ENCODE measurements at regions not wholly inside any gene's neighbourhood (a gene's known extent, or its start where the extent isn't known, plus 50 kb on each side); places are given as distances from the start of the nearest gene placed in this dataset.
A peak's percentile ranks its signal among the peaks of the same experiment; 100 is the strongest.
"Not testable (repeated sequence)": the region's sequence is repeated elsewhere in the genome, so short reads cannot be mapped to it uniquely, and the experiment has no call there.

DNA sequence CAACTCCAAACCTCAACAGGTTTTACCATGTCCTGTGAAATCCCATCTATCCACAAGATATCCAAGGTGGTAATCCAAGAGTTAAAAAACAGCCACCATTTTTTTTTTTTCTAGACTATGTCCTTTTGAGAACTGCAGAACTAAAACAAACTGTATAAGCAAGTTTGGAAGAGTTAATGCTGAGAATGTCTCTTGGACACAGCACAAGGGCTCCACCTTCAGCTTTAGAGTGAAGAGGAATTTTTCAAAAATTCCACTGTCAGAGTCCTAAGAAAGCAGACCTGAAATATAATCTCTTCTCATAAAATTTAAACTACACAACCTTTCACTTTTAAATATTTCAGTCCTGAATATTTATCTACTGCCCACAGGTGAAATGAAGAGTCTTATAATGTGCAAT is 167.8 kb upstream of the CCNG1 start:
- DNase-seq (ENCODE audit: low read depth in 2 of 2) = no peak

DNA sequence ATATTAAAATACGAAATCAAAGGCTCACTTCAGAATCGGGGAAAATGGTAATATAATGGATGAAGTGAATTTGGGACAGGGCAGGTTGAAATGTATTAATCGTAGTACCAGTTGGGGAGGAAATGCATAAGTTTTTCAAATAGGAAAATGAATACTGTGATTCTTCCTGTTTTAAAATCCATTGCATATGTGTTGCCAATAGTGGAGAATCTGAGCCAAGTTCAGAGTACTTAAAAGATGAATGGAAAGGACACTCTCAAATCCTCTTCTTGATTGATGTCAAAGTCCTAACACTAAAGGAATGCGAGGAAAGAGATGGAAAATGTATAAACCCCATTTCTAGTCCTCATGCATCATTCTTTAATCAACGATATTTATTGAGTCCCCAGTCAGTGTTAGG is 160.9 kb upstream of the CCNG1 start:
- no peak for DNase-seq (ENCODE audit: low read depth in 2 of 2)

DNA sequence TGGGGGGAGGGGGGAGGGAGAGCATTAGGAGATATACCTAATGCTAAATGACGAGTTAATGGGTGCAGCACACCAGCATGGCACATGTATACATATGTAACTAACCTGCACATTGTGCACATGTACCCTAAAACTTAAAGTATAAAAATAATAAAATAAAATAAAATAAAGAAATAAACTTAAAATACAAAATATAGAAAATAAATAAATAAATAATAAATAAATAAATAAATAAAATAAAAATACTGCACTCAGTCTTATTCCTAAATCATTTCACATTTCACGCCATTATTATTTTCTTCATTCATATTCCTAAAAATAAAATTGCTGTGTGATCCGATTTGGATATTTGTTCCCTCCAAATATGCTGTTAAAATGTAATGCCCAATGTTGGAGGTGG is 156.5 kb upstream of the CCNG1 start:
- DNase-seq (ENCODE audit: low read depth in 2 of 2) = not testable (repeated sequence)

DNA sequence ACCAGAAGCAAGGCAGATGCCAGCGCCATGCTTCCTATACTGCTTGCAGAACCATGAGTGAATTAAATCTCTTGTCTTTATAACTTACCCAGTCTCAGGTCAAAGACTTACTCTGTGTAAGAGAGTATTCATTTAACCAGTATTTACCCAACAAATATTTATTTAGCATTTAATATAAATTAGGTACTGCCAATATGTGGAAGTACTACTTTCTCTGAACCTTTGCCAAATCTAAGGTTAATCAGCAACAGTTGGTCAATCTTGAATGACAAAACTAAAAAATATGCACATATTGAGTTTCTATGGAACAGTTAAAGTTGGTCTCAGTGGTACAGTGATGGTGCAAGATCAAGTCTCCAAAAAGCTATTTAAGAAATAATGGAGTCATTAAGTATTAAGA is 155.9 kb upstream of the CCNG1 start:
- DNase-seq (ENCODE audit: low read depth in 2 of 2) = no peak

DNA sequence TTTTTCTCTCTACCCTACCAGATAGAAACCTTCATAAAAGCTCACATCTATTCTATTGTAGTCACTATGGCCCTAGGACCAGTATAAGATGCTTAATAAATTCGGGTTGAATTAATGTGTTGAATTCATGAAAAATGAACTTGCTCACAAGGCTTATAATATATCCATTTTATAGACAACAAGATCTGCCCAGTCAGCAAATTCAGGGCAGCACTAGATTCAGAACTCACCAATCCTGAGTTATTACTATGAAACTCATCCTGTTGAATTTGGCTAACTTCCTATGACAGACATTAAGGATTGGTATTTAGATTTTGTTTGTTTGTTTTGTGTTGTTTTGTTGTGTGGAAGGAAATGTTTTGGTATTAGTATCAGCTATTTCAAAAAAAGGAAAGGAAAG is 143.6 kb upstream of the CCNG1 start:
- no peak for DNase-seq (ENCODE audit: low read depth in 2 of 2)

DNA sequence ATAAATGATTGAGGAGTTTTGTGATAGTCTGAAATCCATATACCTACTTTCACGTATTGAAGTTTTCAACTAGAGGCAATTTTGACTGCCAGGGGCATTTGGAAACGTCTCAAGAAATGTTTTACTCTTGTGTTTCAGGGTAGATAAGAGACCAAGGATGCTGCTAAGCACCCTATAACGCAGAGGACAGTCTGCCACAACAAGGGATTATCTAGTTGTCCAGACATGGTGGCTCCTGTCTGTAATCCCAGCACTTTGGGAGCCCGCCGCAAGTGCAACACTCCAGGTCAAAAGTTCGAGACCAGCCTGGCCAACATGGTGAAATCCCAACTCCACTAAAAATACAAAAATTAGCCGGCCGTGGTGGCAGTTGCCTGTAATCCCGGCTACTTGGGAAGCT is 133.7 kb upstream of the CCNG1 start:
- DNase-seq (ENCODE audit: low read depth in 2 of 2) = no peak

DNA sequence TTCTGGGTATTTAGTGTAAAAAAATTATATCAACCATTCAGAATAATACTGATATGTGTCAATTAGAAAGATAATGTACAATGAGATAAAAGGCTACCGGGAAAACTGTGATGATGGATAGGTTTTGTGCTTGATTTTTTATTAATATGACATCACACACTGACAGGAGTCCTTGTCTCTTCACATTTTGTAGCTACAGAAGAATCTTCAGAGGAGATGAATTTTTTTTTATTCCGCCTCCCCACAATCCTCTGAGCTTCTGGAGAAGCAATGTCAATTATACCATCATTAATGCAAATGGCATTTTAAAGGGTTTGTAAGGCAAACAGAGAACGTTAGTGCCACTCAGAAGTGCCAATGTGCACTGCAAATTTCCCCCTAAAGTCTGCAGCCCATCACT is 131.7 kb upstream of the CCNG1 start:
- DNase-seq (ENCODE audit: low read depth in 2 of 2) = no peak

DNA sequence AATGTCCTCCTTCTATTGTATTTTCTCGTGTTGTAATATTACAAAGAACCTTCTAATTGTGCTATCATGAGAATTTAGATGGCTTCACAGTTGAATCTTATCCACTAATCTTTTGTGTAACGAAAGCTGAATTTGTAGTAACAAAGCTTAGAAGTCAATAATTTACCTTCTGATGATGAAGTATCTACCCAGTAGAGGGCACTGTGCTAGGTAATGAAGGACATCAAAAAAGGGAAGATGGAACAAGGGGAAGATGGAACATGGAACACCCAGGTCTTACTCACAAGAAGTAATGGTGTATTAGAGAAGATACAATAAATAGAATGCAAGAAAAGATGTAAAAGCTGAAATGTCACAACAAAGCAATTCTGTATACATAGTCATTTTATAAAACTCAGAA is 131.0 kb upstream of the CCNG1 start:
- no peak for DNase-seq (ENCODE audit: low read depth in 2 of 2)

DNA sequence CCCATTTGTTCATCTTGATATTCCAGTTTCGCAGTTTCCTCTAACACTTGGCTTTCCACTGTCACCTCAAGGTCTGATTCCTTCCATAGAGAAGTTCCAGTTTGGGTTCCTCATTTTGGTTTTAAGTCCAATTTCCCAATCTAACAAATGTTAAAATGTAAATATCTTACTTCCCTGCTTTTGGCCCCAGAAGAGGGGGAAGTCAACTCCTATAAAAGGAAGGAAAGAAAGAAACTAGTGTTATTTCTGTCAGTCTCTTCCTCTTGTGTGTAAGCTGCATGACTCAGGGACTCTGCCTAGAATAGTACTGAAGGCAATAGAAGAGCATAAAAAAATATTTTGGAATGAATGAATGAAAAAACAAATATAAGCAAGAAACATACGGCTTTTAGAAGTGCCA is 127.5 kb upstream of the CCNG1 start:
- no peak for DNase-seq (ENCODE audit: low read depth in 2 of 2)

DNA sequence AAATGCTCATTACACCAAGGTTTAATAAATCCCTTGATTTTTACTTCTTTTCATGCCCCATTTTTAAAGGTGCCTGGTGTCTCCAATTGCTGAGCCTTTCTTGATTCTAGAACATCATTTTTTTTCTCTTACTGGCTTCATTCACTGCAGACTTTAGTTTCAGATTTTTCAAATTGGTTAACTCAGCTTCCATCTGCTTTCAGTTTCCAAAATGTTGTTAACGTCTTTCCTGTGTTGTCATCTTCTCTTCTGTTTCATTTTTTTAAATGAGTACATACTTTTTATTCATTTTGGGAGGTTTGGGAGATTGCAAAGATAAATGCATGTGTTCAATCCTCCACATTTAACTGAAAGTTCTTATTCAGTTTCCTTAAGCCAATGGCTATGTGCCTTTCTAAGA is 126.4 kb upstream of the CCNG1 start:
- no peak for DNase-seq (ENCODE audit: low read depth in 2 of 2)

DNA sequence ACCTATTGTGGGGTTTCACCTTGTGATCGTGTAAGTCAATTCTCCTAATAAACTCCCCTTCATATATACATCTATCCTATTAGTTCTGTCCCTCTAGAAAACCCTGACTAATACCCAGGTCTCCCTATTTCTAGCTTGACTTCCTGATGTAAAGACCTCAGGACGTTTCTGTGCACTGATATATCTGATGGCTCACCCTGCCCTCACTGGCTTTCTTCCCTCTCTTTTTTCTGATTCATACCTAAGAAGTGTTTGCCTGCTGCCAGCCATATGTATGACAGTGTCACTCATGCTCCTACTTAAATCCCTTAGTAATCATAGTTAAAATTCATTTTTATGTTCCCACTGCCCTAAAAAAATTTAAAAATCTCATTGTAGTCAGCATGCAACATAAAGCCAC is 124.8 kb upstream of the CCNG1 start:
- no peak for DNase-seq (ENCODE audit: low read depth in 2 of 2)

DNA sequence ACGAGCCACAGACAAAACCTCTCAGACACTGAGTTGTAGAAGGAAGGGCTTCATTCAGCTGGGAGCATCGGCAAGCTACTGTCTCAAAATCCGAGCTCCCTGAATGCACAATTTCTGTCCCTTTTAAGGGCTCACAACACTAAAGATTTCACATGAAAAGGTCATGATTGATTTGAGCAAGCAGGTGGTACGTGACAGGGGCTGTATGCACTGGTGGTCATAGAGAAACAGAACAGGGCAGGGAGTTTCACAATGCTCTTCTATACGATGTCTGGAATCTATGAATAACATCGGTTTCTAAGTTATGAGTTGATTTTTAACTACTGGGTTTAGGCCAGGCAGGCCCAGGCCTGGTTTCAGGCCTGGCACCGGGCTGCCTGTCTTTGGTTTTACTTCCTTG is 124.3 kb upstream of the CCNG1 start:
- DNase-seq (ENCODE audit: low read depth in 2 of 2) = not testable (repeated sequence)

DNA sequence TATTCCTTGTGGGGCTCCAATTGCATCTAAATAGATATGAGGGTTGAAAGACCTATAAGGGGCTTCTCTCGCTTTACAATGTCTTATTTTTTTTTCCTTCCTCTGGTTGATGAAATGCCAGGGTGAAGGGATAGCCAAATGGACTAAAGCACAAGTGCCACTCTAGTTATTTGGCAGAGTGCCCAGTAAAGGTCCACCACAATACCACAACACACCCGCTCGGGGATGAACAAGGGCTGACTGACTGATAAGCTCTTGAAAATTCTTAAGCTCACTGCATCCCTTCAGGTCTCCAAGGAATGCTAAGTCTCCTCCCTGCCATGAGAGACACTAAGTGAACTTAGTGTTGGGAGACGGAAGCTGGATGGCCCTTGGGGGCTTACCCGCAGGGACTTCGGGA is 121.0 kb upstream of the CCNG1 start:
- not testable (repeated sequence) for DNase-seq (ENCODE audit: low read depth in 2 of 2)

DNA sequence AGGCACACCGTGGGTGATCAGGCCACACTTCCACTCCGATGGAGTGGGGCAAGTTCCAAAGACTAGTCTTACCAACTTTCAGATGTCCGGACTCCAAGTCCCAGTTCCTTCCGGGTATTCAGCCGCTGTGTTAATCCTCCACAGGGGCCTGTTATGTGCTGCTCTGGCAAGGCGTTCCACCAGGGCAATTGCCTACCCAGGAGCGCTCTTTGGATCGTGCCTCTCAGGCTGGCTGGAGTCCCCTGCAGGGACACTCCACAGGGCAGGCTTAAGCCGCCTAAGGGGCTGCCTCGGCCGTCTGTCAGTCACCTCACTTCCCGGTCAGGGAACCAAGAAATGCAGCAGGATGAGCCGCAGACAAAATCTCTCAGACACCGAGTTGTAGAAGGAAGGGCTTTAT is 118.7 kb upstream of the CCNG1 start:
- DNase-seq (ENCODE audit: low read depth in 2 of 2) = no peak

DNA sequence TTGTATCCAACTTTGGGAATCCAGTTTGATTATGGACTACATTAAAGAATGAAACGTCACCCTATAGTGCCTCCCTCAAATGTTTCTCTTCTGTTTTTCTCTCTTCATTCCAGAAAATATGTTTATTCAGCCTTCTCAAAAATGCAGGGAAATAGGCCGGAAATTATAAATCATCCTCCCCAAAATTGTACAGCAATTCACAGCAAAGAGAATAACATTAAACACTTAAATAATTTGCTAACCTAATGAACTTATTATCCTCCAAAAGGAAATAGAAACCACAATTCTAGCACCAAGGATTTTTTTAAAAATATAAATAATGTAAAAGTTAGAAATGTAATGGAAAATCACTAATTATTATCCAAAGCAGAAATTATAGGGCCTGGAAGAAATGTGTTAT is 115.9 kb upstream of the CCNG1 start:
- DNase-seq (ENCODE audit: low read depth in 2 of 2) = no peak

DNA sequence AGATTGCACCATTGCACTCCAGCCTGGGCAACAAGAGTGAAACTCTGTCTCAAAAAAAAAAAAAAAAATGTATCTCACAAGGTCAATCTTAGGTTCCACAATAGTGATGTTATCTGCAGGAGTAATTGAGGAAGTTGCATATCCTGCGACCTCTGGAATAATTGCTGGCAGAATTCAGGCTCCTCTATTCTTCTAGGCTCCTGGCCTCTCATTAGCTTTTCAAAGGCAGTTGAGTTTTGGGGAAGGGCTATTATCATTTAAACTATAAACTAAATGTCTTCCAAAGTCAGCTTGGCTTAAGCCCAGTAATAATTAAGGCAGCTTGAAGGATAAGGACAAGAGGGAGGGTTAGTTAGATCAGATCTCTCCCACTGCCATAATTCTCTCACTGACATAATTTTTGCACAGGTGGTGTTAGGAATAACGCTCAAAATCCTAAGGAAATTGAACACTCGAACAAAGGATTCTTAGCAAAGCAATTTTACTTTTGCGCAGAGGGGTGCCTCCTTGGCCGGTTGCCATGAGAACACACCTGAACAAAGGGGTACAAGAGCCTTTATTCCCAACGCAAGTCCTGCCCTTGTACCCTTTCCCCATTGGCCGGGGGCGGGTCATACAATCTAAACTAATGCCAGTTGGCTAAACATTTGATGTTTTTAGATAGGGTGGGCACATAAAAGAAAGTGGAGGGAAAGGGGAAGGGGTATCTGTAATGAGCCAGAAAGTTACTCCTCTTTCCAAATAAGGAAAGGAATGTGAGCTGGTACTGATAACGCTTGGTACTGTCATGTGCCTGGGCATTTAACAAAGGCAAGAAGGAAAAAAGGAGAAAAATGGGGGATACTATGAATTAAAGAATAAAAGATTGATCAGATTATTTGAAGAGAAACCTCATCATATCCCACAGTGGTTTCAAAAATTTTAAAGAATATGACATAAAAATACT is 106.4 kb upstream of the CCNG1 start:
- DNase-seq (ENCODE audit: low read depth in 2 of 2) = no peak

DNA sequence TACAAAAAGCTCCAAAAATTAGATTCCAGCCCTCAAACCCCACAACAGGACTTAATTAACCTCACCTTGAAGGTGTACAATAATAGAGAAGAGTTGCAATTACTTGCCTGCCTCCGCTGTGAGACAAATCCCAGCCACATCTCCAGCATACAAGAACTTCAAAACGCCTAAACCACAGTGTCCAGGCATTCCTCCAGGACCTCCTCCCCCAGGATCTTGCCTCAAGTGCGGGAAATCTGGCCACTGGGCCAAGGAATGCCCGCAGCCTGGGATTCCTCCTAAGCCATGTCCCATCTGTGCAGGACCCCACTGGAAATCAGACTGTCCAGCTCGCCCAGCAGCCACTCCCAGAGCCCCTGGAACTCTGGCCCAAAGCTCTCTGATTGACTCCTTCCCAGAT is 101.3 kb upstream of the CCNG1 start:
- not testable (repeated sequence) for DNase-seq (ENCODE audit: low read depth in 2 of 2)

DNA sequence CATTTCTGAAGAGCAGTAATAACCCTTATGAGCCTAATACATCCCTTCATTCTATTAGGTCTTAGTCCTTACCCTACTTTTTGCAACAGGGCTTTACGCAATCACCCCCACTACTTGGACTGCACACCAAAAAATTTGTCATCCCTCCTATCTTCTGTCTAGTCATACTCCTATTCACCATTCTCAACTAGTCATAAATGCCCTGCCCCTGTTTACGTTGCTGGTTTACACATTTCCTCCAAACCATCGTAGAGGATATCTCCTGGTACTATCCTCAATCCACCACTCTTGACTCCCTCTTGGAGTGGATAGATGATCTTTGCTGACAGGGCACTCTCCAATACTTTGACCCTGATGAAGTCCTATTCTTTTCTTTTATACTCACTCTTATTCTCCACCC is 98.2 kb upstream of the CCNG1 start:
- no peak for DNase-seq (ENCODE audit: low read depth in 2 of 2)

DNA sequence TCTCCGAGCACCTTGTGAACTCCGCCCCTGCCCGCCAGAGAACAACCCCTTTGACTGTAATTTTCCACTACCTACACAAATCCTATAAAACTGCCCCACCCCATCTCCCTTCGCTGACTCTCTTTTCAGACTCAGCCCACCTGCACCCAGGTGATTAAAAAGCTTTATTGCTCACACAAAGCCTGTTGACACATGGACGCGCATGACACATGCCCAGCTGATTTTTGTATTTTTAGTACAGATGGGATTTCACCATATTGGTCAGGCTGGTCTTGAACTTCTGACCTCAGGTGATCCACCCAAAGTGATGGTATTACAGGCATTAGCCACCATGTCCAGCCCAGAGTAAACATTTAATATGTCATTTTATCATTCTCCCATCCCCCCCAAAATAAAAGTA is 97.0 kb upstream of the CCNG1 start:
- DNase-seq (ENCODE audit: low read depth in 2 of 2) = not testable (repeated sequence)

DNA sequence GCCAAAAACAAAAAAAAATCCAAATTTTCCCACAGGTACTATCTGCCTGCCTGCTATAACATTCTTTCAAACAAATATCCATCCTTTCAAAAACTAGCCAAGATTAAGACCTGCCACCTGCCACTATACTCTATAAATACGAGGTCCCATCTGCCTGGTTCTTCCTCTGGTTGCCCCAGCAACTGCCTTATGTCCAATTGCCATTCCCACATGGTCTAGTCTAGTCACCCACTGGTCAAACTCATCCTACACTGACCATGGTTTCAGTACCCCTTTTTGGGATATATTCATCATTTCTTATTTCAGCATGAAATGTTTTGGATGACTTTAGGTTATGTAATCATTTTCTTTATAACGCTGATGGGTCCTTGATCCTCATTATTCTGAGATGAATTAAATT is 95.1 kb upstream of the CCNG1 start:
- no peak for DNase-seq (ENCODE audit: low read depth in 2 of 2)

DNA sequence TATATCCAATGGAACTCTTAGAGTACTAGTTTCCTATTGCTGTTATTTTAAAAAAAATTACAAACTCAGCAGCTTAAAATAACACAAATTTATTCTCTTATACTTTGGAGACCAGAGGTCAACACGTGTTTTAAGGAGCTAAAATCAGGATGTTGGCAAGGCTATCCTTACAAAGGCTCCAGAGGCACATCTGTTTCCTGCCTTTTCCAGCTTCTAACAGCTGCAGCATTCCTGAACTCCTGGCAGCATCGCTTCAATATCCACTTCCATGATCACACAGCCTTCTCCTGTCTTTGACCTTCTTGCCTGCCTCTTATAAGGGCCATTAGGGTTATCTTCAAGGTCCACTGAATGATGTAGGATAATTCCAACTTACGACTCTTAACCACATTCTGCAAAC is 92.2 kb upstream of the CCNG1 start:
- no peak for DNase-seq (ENCODE audit: low read depth in 2 of 2)

DNA sequence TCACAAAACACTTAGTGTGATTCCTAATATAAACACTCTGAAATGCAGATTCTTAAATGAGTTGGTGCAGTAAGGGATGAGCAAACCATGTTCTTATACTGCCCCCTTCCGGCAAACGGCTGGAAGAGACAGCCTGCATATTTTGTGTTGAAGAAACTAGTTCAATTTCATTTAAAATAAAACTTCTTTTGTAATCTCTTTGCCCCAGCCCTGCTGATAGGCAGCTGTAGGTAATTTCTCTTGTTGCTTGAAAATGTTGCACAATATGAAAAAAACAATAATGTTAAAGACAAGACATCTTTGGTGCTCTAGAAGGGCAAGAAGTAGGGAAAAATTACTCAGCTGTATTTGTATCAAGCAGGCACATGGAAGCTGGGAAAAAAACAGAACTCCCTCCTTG is 89.7 kb upstream of the CCNG1 start:
- peak in 1 of 2 donors; percentile 14 for DNase-seq (ENCODE audit: low read depth in 2 of 2)

DNA sequence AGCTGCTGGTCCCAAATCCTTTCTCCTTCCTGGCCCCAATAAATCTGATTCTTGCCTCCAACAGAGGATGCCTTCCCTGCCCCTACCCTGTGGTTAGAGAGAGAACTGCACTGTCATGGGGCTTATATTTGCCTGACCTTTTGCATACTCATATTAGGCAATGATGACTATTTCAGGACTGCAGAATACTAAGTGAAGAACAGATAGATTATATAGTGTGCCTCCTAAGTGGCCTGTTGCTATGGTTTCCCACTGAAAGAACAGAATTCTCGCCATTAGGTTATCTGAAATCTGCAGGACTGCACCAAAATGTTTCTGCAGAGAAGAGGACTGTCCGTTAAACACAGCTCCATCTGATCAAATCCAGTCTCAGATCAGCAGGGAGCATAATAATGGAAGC is 87.3 kb upstream of the CCNG1 start:
- no peak for DNase-seq (ENCODE audit: low read depth in 2 of 2)

DNA sequence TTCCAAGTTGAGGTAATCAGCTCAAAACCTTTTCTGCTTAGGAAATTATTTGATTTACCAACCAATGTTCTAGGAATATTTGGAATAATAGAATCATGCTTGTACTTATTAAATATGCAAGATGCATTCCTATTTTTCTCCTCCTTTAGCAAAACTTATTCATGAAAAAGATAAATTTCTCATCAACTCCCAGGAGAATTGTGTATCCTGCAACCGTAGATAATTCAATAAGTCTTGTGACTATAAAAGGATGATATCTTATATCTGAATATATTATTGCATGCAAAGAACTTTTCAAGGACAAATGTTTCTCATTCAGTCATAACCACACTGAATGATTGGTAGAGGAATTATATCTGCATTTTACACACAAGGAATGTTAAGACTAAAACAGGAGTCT is 84.9 kb upstream of the CCNG1 start:
- no peak for DNase-seq (ENCODE audit: low read depth in 2 of 2)
